Keratinocyte (primary cell): ENCODE measurements at regions not wholly inside any gene's neighbourhood (a gene's known extent, or its start where the extent isn't known, plus 50 kb on each side); places are given as distances from the start of the nearest gene placed in this dataset.
"Not testable (repeated sequence)": the region's sequence is repeated elsewhere in the genome, so short reads cannot be mapped to it uniquely, and the experiment has no call there.

ENCODE experiments used
- EZH2 ChIP-seq: IDR thresholded peaks from one replicate; pipeline ENCODE4 v1.6.1; 2012; ENCODE audit warnings: inconsistent platforms, mild to moderate bottlenecking, low read length, moderate library complexity
- TF ChIP-seq, protein P1 (sequence below), 3 experiments: IDR thresholded peaks in 1 of 3; conservative IDR thresholded peaks in 1 of 3; optimal IDR thresholded peaks in 1 of 3; 2 replicates in 2 of 3; 3 replicates in 1 of 3; pipeline versions ENCODE3 to v1.5.1; 2011; ENCODE audit warnings: low read length in 3 of 3, mild to moderate bottlenecking in 3 of 3, moderate library complexity in 2 of 3, control low read depth in 1 of 3, inconsistent platforms in 1 of 3; ENCODE audit not compliant: insufficient read depth in 2 of 3; ENCODE audit errors: extremely low read depth in 1 of 3

DNA sequence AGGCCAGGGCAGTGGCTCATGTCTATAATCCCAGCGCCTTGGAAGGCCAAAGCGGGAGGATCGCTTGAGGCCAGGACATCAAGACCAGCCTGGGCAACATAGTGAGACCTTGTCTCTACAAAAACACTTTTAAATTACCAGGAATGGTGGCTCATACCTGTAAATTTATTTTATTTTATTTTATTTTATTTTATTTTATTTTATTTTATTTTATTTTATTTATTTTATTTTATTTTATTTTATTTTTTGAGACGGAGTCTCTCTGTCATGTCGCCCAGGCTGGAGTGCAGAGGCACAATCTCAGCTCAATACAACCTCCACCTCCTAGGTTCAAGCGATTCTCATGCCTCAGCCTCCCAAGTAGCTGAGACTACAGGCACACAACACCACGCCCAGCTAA, 152.1 kb upstream of the AUTS2 start:
- TF ChIP-seq, protein P1, sequence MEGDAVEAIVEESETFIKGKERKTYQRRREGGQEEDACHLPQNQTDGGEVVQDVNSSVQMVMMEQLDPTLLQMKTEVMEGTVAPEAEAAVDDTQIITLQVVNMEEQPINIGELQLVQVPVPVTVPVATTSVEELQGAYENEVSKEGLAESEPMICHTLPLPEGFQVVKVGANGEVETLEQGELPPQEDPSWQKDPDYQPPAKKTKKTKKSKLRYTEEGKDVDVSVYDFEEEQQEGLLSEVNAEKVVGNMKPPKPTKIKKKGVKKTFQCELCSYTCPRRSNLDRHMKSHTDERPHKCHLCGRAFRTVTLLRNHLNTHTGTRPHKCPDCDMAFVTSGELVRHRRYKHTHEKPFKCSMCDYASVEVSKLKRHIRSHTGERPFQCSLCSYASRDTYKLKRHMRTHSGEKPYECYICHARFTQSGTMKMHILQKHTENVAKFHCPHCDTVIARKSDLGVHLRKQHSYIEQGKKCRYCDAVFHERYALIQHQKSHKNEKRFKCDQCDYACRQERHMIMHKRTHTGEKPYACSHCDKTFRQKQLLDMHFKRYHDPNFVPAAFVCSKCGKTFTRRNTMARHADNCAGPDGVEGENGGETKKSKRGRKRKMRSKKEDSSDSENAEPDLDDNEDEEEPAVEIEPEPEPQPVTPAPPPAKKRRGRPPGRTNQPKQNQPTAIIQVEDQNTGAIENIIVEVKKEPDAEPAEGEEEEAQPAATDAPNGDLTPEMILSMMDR (optimal IDR thresholded peaks at IDR 0.05 in 1 of 3, IDR thresholded peaks at IDR 0.05 in 1 of 3, conservative IDR thresholded peaks at IDR 0.05 in 1 of 3; ENCODE audit: extremely low read depth in 1 of 3, insufficient read depth in 2 of 3, low read length in 3 of 3): not testable (repeated sequence)
- not testable (repeated sequence) for TF ChIP-seq EZH2
